ENCODE measurements at regions not wholly inside any gene's neighbourhood (a gene's known extent, or its start where the extent isn't known, plus 50 kb on each side); places are given as distances from the start of the nearest gene placed in this dataset.

DNA sequence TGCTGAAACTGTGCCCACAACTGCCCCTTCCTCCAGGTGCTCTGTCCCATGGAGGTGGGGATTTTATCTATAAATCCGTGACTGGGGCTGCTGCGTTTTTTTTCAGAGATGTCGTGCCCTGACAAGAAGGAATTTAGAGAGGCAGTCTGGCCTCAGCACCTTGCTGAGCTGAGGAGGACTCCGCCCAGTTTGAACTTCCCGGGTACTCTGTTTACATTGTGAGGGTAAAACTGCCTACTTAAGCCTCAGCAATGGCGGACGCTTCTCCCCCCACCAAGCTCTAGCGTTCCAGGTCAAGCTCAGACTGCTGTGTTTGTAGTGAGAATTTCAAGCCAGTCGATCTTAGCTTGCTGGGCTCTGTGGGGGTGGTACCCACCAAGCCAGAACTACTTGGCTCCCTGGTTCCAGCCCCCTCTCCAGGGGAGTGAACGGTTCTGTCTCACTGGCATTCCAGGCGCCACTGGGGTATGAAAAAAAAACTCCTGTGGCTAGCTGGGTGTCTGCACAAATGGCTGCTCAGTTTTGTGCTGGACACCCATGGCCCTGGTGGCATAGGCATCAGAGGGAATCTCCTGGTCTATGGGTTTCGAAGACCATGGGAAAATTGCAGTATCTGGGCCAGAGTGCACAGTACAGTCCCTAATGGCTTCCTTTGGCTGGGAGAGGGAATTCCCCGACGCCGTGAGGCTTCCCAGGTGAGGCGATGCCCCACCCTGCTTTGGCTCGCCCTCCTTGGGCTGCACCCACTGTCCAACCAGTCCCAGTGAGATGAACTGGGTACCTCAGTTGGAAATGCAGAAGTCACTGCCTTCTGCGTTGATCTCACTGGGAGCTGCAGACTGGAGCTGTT is 68.5 kb upstream of the SGO1 start:
- Histone ChIP-seq H3K36me3 (replicated peaks; ENCODE audit: insufficient read depth, low read length) (no peaks in the 10 kb centered on the region), H3K27me3 (replicated peaks; ENCODE audit: insufficient read depth, low read length) (no peaks in the 10 kb centered on the region), H3K4me1 (ENCODE audit: low read length) (no peaks in the 10 kb centered on the region), H3K27ac (ENCODE audit: low read length) (no peak overlapping the region), H2AFZ (ENCODE audit: low read length) (no peak overlapping the region), H3K9me2 (replicated peaks; ENCODE audit: insufficient read depth, low read length) (no peaks in the 10 kb centered on the region), H3K9ac (ENCODE audit: low read length) (no peak overlapping the region), H4K20me1 (ENCODE audit: insufficient read depth, low read length) (no peaks in the 10 kb centered on the region), H3F3A (ENCODE audit: insufficient read depth, low read length) (no peaks in the 10 kb centered on the region), H3K4me2 (ENCODE audit: low read depth, low read length) (no peak overlapping the region), H3K79me2 (ENCODE audit: low read length) (no peaks in the 10 kb centered on the region), H3K4me3 (ENCODE audit: low read length) (no peak overlapping the region), H3K9me3 (replicated peaks; ENCODE audit: insufficient read depth, low read length) (no peaks in the 10 kb centered on the region)
- DNase-seq = no peak
- TF ChIP-seq, protein P1, sequence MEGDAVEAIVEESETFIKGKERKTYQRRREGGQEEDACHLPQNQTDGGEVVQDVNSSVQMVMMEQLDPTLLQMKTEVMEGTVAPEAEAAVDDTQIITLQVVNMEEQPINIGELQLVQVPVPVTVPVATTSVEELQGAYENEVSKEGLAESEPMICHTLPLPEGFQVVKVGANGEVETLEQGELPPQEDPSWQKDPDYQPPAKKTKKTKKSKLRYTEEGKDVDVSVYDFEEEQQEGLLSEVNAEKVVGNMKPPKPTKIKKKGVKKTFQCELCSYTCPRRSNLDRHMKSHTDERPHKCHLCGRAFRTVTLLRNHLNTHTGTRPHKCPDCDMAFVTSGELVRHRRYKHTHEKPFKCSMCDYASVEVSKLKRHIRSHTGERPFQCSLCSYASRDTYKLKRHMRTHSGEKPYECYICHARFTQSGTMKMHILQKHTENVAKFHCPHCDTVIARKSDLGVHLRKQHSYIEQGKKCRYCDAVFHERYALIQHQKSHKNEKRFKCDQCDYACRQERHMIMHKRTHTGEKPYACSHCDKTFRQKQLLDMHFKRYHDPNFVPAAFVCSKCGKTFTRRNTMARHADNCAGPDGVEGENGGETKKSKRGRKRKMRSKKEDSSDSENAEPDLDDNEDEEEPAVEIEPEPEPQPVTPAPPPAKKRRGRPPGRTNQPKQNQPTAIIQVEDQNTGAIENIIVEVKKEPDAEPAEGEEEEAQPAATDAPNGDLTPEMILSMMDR (IDR thresholded peaks at IDR 0.05; ENCODE audit: low read length) = no peak
- TF ChIP-seq EZH2 (optimal IDR thresholded peaks at IDR 0.05; ENCODE audit: low read depth, low read length) = no peak
- no peak for TF ChIP-seq EZH2phosphoT487 (IDR thresholded peaks at IDR 0.05; ENCODE audit: low read length)

DNA sequence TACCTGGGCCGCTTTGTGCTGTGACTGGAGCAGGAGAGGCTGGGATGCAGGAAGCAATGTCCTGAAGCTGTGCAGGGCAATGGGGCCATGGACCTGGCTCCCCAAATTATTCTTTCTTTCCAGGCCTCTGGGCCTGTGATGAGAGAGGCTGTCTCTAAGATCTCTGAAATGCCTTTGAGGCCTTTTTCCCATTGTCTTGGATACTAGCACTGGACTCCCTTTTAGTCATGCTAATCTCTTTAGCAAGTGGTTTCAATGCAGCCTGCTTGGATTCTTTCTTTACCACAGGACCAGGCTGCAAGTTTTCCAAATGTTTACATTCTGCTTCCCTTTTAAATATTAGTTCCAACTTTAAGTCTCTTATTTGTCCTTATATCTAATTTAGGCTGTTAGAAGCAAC is 64.8 kb upstream of the SGO1 start:
- H3F3A ChIP-seq (ENCODE audit: insufficient read depth, low read length) = no peaks in the 10 kb centered on the region
- no peaks in the 10 kb centered on the region for H3K9me3 ChIP-seq (replicated peaks; ENCODE audit: insufficient read depth, low read length)
- H3K27ac ChIP-seq (ENCODE audit: low read length) = no peak overlapping the region
- peaks cover 6% of the 10 kb centered on the region for H3K4me1 ChIP-seq (ENCODE audit: low read length)
- TF ChIP-seq, protein P1 (IDR thresholded peaks at IDR 0.05; ENCODE audit: low read length) = no peak
- no peak for TF ChIP-seq EZH2phosphoT487 (IDR thresholded peaks at IDR 0.05; ENCODE audit: low read length)
- no peak for TF ChIP-seq EZH2 (optimal IDR thresholded peaks at IDR 0.05; ENCODE audit: low read depth, low read length)
- no peak overlapping the region for H3K9ac ChIP-seq (ENCODE audit: low read length)
- no peak overlapping the region for H3K4me2 ChIP-seq (ENCODE audit: low read depth, low read length)
- H3K36me3 ChIP-seq (replicated peaks; ENCODE audit: insufficient read depth, low read length) = no peaks in the 10 kb centered on the region
- no peaks in the 10 kb centered on the region for H3K9me2 ChIP-seq (replicated peaks; ENCODE audit: insufficient read depth, low read length)
- no peaks in the 10 kb centered on the region for H3K27me3 ChIP-seq (replicated peaks; ENCODE audit: insufficient read depth, low read length)
- no peaks in the 10 kb centered on the region for H3K79me2 ChIP-seq (ENCODE audit: low read length)
- DNase-seq = no peak
- H2AFZ ChIP-seq (ENCODE audit: low read length) = no peak overlapping the region
- no peak overlapping the region for H3K4me3 ChIP-seq (ENCODE audit: low read length)
- no peaks in the 10 kb centered on the region for H4K20me1 ChIP-seq (ENCODE audit: insufficient read depth, low read length)

DNA sequence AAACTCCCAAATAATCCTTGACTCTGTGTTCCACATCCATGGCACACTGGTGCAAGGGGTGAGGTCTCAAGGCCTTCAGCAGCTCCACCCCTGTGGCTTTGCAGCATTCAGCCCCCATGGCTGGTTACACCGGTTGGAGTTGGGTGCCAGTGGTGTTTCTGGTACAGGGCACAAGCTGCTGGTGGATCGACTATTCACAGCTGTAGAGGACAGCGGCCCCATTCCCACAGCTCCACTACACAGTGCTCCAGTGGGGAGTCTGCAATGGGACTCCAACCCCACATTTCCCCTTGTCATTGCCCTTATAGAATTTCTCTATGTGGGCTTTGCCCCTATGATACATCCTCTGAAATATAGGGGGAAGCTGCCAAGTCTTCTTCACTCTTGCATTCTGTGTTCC is 64.3 kb upstream of the SGO1 start:
- Histone ChIP-seq H3K27me3 (replicated peaks; ENCODE audit: insufficient read depth, low read length) (no peaks in the 10 kb centered on the region), H3K36me3 (replicated peaks; ENCODE audit: insufficient read depth, low read length) (no peaks in the 10 kb centered on the region), H3K4me1 (ENCODE audit: low read length) (peaks cover 6% of the 10 kb centered on the region), H3K9me3 (replicated peaks; ENCODE audit: insufficient read depth, low read length) (no peaks in the 10 kb centered on the region), H2AFZ (ENCODE audit: low read length) (no peak overlapping the region), H4K20me1 (ENCODE audit: insufficient read depth, low read length) (no peaks in the 10 kb centered on the region), H3K4me3 (ENCODE audit: low read length) (no peak overlapping the region), H3K9ac (ENCODE audit: low read length) (no peak overlapping the region), H3K4me2 (ENCODE audit: low read depth, low read length) (no peak overlapping the region), H3K27ac (ENCODE audit: low read length) (no peak overlapping the region), H3K79me2 (ENCODE audit: low read length) (no peaks in the 10 kb centered on the region), H3K9me2 (replicated peaks; ENCODE audit: insufficient read depth, low read length) (no peaks in the 10 kb centered on the region), H3F3A (ENCODE audit: insufficient read depth, low read length) (no peaks in the 10 kb centered on the region)
- TF ChIP-seq EZH2phosphoT487 (IDR thresholded peaks at IDR 0.05; ENCODE audit: low read length) (no peak), EZH2 (optimal IDR thresholded peaks at IDR 0.05; ENCODE audit: low read depth, low read length) (no peak)
- TF ChIP-seq, protein P1 (IDR thresholded peaks at IDR 0.05; ENCODE audit: low read length) = no peak
- no peak for DNase-seq
